Type B pancreatic cell (in vitro differentiated cells): ENCODE measurements at regions not wholly inside any gene's neighbourhood (a gene's known extent, or its start where the extent isn't known, plus 50 kb on each side); places are given as distances from the start of the nearest gene placed in this dataset.

Experiments
- DNase-seq: peaks from one replicate; pipeline ENCODE4 v3.0.0; 2021; ENCODE audit warnings: mixed read lengths; ENCODE audit not compliant: unreplicated experiment; ENCODE audit errors: extremely low spot score
- H3K27ac Mint-ChIP-seq: 2 replicates; pipeline ENCODE4 v1.8.0; 2021; ENCODE audit warnings: mild to moderate bottlenecking, mixed read lengths
- H3K27me3 Mint-ChIP-seq: 2 replicates; pipeline ENCODE4 v1.8.0; 2021; ENCODE audit warnings: mixed read lengths
- H3K36me3 Mint-ChIP-seq: 2 replicates; pipeline ENCODE4 v1.8.0; 2021; ENCODE audit warnings: mixed read lengths
- H3K4me1 Mint-ChIP-seq: one replicate; pipeline ENCODE4 v1.8.0; 2021; ENCODE audit warnings: mixed read lengths; ENCODE audit not compliant: unreplicated experiment
- H3K4me3 Mint-ChIP-seq: 2 replicates; pipeline ENCODE4 v1.8.0; 2021; ENCODE audit warnings: mild to moderate bottlenecking, mixed read lengths
- H3K9me3 Mint-ChIP-seq: 2 replicates; pipeline ENCODE4 v1.8.0; 2021; ENCODE audit warnings: mixed read lengths
- TF ChIP-seq, protein P1 (sequence below): fragments of 200-600 bp; sonication (generic); conservative IDR thresholded peaks from 2 replicates; pipeline ENCODE4 v1.5.0; 2021; ENCODE audit warnings: antibody characterized with exemption, mild to moderate bottlenecking

GRCh38 chr15:81492969-81493645 is 119.1 kb upstream of the TMC3 start:
- Mint-ChIP-seq H3K36me3 (no peaks in the 10 kb centered on the region), H3K9me3 (peaks cover 5% of the 10 kb centered on the region), H3K27ac (no peak overlapping the region), H3K4me3 (no peak overlapping the region), H3K27me3 (peaks cover 8% of the 10 kb centered on the region), H3K4me1 (peaks cover 16% of the 10 kb centered on the region)
- no peak for DNase-seq
- TF ChIP-seq, protein P1, sequence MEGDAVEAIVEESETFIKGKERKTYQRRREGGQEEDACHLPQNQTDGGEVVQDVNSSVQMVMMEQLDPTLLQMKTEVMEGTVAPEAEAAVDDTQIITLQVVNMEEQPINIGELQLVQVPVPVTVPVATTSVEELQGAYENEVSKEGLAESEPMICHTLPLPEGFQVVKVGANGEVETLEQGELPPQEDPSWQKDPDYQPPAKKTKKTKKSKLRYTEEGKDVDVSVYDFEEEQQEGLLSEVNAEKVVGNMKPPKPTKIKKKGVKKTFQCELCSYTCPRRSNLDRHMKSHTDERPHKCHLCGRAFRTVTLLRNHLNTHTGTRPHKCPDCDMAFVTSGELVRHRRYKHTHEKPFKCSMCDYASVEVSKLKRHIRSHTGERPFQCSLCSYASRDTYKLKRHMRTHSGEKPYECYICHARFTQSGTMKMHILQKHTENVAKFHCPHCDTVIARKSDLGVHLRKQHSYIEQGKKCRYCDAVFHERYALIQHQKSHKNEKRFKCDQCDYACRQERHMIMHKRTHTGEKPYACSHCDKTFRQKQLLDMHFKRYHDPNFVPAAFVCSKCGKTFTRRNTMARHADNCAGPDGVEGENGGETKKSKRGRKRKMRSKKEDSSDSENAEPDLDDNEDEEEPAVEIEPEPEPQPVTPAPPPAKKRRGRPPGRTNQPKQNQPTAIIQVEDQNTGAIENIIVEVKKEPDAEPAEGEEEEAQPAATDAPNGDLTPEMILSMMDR: no peak

DNA sequence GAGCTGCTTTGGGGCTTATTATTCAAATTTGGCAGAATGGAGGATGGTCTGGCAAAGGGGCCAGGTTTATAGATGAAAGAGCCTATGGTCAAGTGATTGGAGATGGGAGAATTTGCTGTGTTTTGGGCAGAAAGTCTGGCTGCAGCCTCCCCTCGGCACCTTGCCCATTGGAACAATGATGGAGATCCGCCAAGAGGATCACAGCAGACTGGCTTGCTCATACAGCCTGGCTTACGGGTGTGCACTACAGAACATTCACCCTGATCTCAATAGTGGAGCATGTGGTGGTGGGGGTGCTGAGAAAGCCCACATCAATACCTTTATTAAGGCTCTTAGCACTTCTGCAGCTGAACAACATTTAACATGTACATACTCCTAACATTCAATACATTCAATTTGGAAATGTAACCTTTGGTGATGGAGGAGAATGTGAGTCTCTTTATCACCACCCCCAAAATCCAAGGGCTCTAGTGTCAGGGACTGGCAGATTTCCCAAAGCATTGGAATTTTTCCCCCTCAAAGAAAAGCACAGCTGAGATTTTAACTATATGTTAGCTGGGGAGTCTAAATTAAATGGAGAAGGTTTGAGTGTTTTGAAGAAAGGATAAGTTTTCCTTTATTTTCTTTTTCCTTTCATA is 118.4 kb upstream of the TMC3 start:
- no peaks in the 10 kb centered on the region for H3K36me3 Mint-ChIP-seq
- TF ChIP-seq, protein P1: no peak
- peaks cover 16% of the 10 kb centered on the region for H3K4me1 Mint-ChIP-seq
- H3K27ac Mint-ChIP-seq: no peak overlapping the region
- DNase-seq: no peak
- no peak overlapping the region for H3K4me3 Mint-ChIP-seq
- H3K9me3 Mint-ChIP-seq: peaks cover 5% of the 10 kb centered on the region
- H3K27me3 Mint-ChIP-seq: peaks cover 8% of the 10 kb centered on the region

DNA sequence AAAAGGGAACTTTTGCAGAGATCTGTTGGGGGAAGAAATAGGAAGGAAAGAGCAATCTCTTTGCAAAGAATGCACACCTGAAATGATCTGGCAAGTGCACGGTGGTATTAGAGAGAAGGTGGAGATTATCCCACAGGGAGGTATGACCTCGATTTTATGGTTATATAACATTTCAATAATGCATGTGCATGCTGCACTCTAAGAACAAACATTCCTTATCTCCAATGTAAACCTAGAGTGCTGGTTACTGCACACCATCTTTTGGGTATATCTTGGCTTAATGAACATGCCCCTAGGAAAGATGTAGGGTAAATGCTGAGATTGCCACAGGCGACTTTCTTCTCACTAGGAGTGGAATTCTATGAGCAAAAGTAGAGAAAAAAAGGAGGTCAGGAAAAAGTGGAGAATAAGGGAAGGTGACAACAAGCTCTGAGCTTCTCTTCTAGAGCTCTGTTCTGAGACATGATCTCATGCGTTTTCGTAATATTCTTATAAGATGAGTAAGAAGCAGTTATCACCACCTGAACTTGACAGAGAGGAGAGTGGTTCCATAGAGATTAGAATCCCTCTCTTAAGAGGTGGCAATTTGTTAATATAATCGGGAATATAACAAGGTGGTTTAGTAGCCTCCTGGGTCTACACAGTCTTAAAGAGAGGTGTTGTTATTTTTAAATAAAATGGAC is 117.5 kb upstream of the TMC3 start:
- Mint-ChIP-seq H3K27me3 (peaks cover 8% of the 10 kb centered on the region), H3K36me3 (no peaks in the 10 kb centered on the region), H3K4me1 (peaks cover 16% of the 10 kb centered on the region), H3K9me3 (peaks cover 5% of the 10 kb centered on the region), H3K27ac (no peak overlapping the region), H3K4me3 (no peak overlapping the region)
- no peak for DNase-seq
- TF ChIP-seq, protein P1: no peak

DNA sequence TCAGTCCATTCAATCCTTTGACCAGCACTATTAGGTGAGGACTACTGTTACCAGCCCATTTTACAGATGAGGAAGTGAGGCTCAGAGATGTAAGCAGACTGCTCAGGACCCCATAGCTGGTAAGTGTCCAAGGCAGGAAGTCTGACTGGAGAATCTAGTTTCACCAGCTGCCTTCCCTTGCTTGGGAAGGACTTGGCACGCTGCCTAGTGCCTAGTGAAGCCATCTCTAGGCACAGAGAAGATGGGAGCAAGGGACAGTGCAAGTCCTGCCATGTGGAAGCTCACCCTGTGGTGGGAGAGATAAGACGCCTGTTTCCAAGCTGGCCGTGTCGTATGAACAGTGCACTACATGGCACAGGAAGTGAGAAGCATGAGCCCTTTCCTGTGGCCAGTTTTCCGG is 111.8 kb upstream of the TMC3 start:
- no peak for DNase-seq
- no peaks in the 10 kb centered on the region for H3K36me3 Mint-ChIP-seq
- no peak overlapping the region for H3K4me3 Mint-ChIP-seq
- H3K27ac Mint-ChIP-seq: no peak overlapping the region
- H3K27me3 Mint-ChIP-seq: no peaks in the 10 kb centered on the region
- TF ChIP-seq, protein P1: no peak
- H3K9me3 Mint-ChIP-seq: no peaks in the 10 kb centered on the region
- H3K4me1 Mint-ChIP-seq: peaks cover 22% of the 10 kb centered on the region

DNA sequence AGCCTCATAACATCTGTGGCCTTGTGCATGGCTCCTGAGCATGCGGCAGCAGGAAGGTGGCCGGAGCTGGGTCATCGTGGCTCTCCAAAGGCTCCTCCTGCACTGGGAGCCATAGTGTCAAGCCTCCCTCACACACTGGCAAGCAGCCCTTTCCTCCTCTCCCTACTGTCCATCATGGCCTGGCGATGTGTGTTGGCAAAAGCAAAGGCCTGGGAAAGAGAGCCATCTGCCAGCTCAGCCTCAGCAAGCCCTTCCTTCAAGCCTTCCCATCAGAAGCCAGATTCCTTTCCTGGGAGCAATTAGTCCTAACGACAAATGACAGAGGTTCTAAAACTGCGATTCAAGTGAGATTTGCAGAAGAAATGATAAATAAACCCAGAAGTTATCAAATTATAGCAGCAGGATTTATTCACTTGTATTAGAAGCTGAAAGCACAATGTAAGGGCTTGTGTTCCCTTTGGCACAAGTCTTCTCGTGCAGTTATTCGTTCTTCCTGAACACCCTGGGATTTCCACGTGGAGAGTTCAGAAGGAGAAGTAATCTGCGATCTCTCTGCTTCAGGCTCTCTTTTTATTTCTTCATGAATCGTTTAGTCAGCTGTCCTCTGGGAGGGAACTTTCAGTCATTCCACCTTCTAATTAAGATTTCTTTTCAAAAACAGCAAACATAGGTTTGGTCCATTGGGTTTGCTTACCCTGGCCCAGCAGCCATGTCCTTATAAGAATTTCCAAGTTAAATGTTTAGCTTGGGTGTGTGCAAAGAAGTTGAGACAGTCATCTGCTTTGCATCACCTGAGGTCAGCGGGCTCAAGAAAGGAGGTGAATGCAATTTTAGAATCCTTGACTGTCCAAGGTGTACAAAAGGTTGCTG is 110.3 kb upstream of the TMC3 start:
- H3K27me3 Mint-ChIP-seq: no peaks in the 10 kb centered on the region
- TF ChIP-seq, protein P1: no peak

More for the DNA sequence above, 110.3 kb upstream of the TMC3 start:
- H3K4me1 Mint-ChIP-seq: peaks cover 27% of the 10 kb centered on the region
- H3K27ac Mint-ChIP-seq: no peak overlapping the region
- no peaks in the 10 kb centered on the region for H3K36me3 Mint-ChIP-seq
- H3K9me3 Mint-ChIP-seq: no peaks in the 10 kb centered on the region
- no peak for DNase-seq
- H3K4me3 Mint-ChIP-seq: no peak overlapping the region
